ENCODE measurements at regions not wholly inside any gene's neighbourhood (a gene's known extent, or its start where the extent isn't known, plus 50 kb on each side); places are given as distances from the start of the nearest gene placed in this dataset.
"Not testable (repeated sequence)": the region's sequence is repeated elsewhere in the genome, so short reads cannot be mapped to it uniquely, and the experiment has no call there.

DNA sequence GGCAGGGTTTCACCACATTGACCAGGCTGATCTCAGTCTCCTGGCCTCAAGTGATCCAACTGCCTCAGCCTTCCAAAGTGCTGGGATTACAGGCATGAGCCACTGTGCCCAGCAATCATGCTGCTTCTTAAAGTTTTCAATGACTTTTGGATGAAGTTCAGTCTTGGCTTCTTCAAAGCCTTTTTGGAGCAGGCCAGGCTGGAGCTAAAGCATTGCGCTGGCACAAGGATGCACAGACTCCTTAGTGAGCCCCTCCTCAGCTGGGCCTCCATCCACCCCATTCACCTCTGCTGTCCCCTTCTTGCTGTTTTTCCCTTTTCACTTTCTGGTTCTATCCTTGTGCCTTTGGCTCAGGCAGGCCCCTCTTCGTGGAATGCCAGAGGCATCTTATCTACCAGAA is 638.6 kb downstream of the TYW1 start:
- peaks cover 10% of the 10 kb centered on the region for H3K4me1 Mint-ChIP-seq
- H3K36me3 Mint-ChIP-seq (ENCODE audit: low read depth), result no peaks in the 10 kb centered on the region
- no peak for TF ChIP-seq CTCF (conservative IDR thresholded peaks at IDR 0.05)
- no peak for DNase-seq (ENCODE audit: low read depth, low spot score)
- no peak overlapping the region for H3K27ac Mint-ChIP-seq (ENCODE audit: unreplicated experiment)
- no peak overlapping the region for H3K4me3 Mint-ChIP-seq
- peaks cover 8% of the 10 kb centered on the region for H3K27me3 Mint-ChIP-seq (ENCODE audit: low read depth)
- no peaks in the 10 kb centered on the region for H3K9me3 Mint-ChIP-seq

GRCh38 chr7:67636348-67637022 is 639.9 kb downstream of the TYW1 start:
- Mint-ChIP-seq H3K4me3 (no peak overlapping the region), H3K27me3 (ENCODE audit: low read depth) (peaks cover 3% of the 10 kb centered on the region), H3K9me3 (no peaks in the 10 kb centered on the region), H3K27ac (ENCODE audit: unreplicated experiment) (no peak overlapping the region), H3K4me1 (peaks cover 3% of the 10 kb centered on the region), H3K36me3 (ENCODE audit: low read depth) (no peaks in the 10 kb centered on the region)
- DNase-seq (ENCODE audit: low read depth, low spot score), result no peak
- TF ChIP-seq CTCF (conservative IDR thresholded peaks at IDR 0.05), result no peak

- peaks cover 3% of the 10 kb centered on the region for H3K27me3 Mint-ChIP-seq (ENCODE audit: low read depth)
- no peak overlapping the region for H3K4me3 Mint-ChIP-seq
- peak; percentile 48 for TF ChIP-seq CTCF (conservative IDR thresholded peaks at IDR 0.05)
- no peaks in the 10 kb centered on the region for H3K36me3 Mint-ChIP-seq (ENCODE audit: low read depth)
- peaks cover 3% of the 10 kb centered on the region for H3K4me1 Mint-ChIP-seq
- no peak for DNase-seq (ENCODE audit: low read depth, low spot score)
- H3K9me3 Mint-ChIP-seq, result no peaks in the 10 kb centered on the region
- H3K27ac Mint-ChIP-seq (ENCODE audit: unreplicated experiment), result peak overlapping the region; percentile 35
Observed at GRCh38 chr7:67637023-67637358, 640.4 kb downstream of the TYW1 start.

- H3K27ac Mint-ChIP-seq (ENCODE audit: unreplicated experiment); H3K9me3 Mint-ChIP-seq; H3K4me1 Mint-ChIP-seq; H3K36me3 Mint-ChIP-seq (ENCODE audit: low read depth); H3K4me3 Mint-ChIP-seq; H3K27me3 Mint-ChIP-seq (ENCODE audit: low read depth); DNase-seq (ENCODE audit: low read depth, low spot score): not testable (repeated sequence)
Observed at GRCh38 chr7:67642542-67642941, 645.9 kb downstream of the TYW1 start.

- no peak for DNase-seq (ENCODE audit: low read depth, low spot score)
- no peak for TF ChIP-seq CTCF (conservative IDR thresholded peaks at IDR 0.05)
- Mint-ChIP-seq H3K27me3 (ENCODE audit: low read depth) (no peaks in the 10 kb centered on the region), H3K27ac (ENCODE audit: unreplicated experiment) (no peak overlapping the region), H3K9me3 (no peaks in the 10 kb centered on the region), H3K4me1 (peaks cover 5% of the 10 kb centered on the region), H3K4me3 (no peak overlapping the region), H3K36me3 (ENCODE audit: low read depth) (no peaks in the 10 kb centered on the region)
Observed at GRCh38 chr7:67644151-67644550, 647.5 kb downstream of the TYW1 start.

DNA sequence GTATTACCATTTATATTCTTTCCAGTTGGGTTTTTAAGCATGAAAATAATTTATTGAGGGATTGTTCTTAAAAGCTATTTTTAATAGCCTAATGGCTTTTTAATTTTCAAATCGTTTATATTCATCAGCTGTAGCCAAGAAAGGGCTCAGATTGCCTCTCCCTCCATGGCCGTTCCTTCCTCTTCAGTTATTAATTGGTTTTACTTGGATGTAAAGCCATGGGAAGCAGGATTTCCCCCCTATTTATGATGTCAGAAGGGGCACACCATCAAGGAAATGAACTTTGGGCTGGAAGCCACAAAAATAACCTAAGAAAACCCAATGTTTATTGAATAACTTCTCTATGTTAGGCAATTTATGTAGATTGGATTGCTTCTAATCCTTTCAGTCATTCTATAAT is 656.3 kb downstream of the TYW1 start:
- no peak overlapping the region for H3K4me3 Mint-ChIP-seq
- peaks cover 6% of the 10 kb centered on the region for H3K4me1 Mint-ChIP-seq
- H3K36me3 Mint-ChIP-seq (ENCODE audit: low read depth), result no peaks in the 10 kb centered on the region
- no peaks in the 10 kb centered on the region for H3K27me3 Mint-ChIP-seq (ENCODE audit: low read depth)
- no peak for TF ChIP-seq CTCF (conservative IDR thresholded peaks at IDR 0.05)
- DNase-seq (ENCODE audit: low read depth, low spot score), result no peak
- H3K27ac Mint-ChIP-seq (ENCODE audit: unreplicated experiment), result no peak overlapping the region
- no peaks in the 10 kb centered on the region for H3K9me3 Mint-ChIP-seq
